ENCODE measurements at regions not wholly inside any gene's neighbourhood (a gene's known extent, or its start where the extent isn't known, plus 50 kb on each side); places are given as distances from the start of the nearest gene placed in this dataset.

DNA sequence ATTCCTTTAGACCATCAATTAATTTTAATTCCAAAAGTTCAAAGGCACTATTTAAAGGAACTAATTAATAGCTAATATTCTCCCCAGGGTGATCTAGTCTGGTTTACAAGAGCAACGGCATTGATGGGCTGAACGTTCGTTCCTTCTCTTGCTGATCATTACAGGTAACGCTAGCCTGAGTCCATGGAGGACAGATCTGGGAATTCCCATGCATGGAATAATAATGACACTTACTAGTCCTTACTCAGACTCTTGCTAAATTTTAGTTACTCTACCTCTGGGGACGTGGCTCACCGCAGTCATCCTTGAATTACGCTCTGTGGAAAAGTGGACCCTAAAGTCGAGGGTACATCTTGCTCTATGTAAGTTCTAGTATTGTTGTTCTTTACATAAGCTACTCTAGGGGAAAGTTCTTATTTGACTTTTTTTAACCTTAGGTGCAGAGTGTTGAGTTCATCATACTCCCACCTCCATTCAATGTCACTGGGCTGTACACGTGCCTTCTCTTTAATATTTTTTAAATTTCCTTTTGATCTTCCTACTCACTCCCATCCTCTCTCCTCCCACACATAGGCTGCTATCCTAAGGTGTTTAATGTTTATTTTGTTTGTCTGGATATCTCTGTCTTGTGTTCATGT, 133.9 kb downstream of the ZNF281 start:
- Histone ChIP-seq H4K20me1 (ENCODE audit: control insufficient read depth, insufficient read depth, insufficient read length) (no peaks in the 10 kb centered on the region), H4K91ac (ENCODE audit: insufficient read length, low read depth, low read length) (no peak overlapping the region), H2AK5ac (ENCODE audit: insufficient read length, low read length) (no peak overlapping the region), H2BK120ac (ENCODE audit: low read depth, low read length, poor library complexity, severe bottlenecking) (no peak overlapping the region), H4K8ac (replicated peaks; ENCODE audit: insufficient read length, low read depth, low read length) (no peak overlapping the region), H3K9me3 (ENCODE audit: control insufficient read depth, low read depth, low read length) (no peaks in the 10 kb centered on the region), H3K4me2 (ENCODE audit: insufficient read depth, insufficient read length, low read length) (no peak overlapping the region), H3K18ac (ENCODE audit: insufficient read length, low read depth, low read length) (no peak overlapping the region), H4K5ac (ENCODE audit: insufficient read length, low read depth, low read length) (no peak overlapping the region), H2BK20ac (ENCODE audit: low read depth, low read length, poor library complexity, severe bottlenecking) (no peak overlapping the region), H3K56ac (ENCODE audit: insufficient read length, low read depth, low read length) (no peak overlapping the region), H3K4me1 (ENCODE audit: insufficient read depth, low read length) (no peaks in the 10 kb centered on the region), H3K23me2 (ENCODE audit: insufficient read length, low read depth, low read length, poor library complexity, severe bottlenecking) (no peaks in the 10 kb centered on the region), H3K9ac (ENCODE audit: extremely low read depth, insufficient read length, low read length) (no peak overlapping the region), H3K14ac (ENCODE audit: insufficient read depth, low read length) (no peak overlapping the region), H2BK15ac (ENCODE audit: low read depth, low read length) (no peak overlapping the region), H3K23ac (ENCODE audit: insufficient read length, low read depth, low read length) (no peak overlapping the region), H3K4ac (ENCODE audit: low read depth, low read length) (no peak overlapping the region), H2AFZ (ENCODE audit: low read length) (no peak overlapping the region), H2BK5ac (ENCODE audit: insufficient read length, low read length) (no peak overlapping the region), H3K27ac (ENCODE audit: insufficient read length, low read depth, low read length) (no peak overlapping the region), H3T11ph (ENCODE audit: low read length) (no peak overlapping the region), H3K27me3 (ENCODE audit: insufficient read depth, low read length) (no peaks in the 10 kb centered on the region), H3K79me1 (ENCODE audit: insufficient read depth, low read depth, low read length, poor library complexity, severe bottlenecking) (no peaks in the 10 kb centered on the region), H2BK12ac (ENCODE audit: insufficient read length, low read depth, low read length) (no peak overlapping the region), H3K79me2 (ENCODE audit: insufficient read depth, low read length) (no peaks in the 10 kb centered on the region)
- no peaks in the 10 kb centered on the region; the same call in none of the 2 replicates for H3K27me3 Mint-ChIP-seq (ENCODE audit: low read depth)
- DNase-seq: no peak
- no peaks in the 10 kb centered on the region for H3K9me3 Mint-ChIP-seq
- H3K36me3 Mint-ChIP-seq (ENCODE audit: insufficient read depth in 1 of 3, low read depth in 3 of 3): peaks cover 0 to 1% (median 0%) of the 10 kb centered on the region in 3 experiments; a peak in 1 of 7 replicates
- TF ChIP-seq, protein P1, sequence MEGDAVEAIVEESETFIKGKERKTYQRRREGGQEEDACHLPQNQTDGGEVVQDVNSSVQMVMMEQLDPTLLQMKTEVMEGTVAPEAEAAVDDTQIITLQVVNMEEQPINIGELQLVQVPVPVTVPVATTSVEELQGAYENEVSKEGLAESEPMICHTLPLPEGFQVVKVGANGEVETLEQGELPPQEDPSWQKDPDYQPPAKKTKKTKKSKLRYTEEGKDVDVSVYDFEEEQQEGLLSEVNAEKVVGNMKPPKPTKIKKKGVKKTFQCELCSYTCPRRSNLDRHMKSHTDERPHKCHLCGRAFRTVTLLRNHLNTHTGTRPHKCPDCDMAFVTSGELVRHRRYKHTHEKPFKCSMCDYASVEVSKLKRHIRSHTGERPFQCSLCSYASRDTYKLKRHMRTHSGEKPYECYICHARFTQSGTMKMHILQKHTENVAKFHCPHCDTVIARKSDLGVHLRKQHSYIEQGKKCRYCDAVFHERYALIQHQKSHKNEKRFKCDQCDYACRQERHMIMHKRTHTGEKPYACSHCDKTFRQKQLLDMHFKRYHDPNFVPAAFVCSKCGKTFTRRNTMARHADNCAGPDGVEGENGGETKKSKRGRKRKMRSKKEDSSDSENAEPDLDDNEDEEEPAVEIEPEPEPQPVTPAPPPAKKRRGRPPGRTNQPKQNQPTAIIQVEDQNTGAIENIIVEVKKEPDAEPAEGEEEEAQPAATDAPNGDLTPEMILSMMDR (conservative IDR thresholded peaks at IDR 0.05): no peak
- peaks cover 0 to 4% of the 10 kb centered on the region in 2 experiments; a peak in 2 of 4 replicates for H3K4me1 Mint-ChIP-seq
- H3K4me3 Mint-ChIP-seq: no peak overlapping the region
- no CpG with 5 or more reads among the region's 9 CpGs for WGBS (ENCODE audit: extremely low coverage, insufficient read length, low lambda C conversion rate)
- H3K27ac Mint-ChIP-seq: no peak overlapping the region

All from H9 (cell line).